HEK293T (cell line): ENCODE measurements at regions not wholly inside any gene's neighbourhood (a gene's known extent, or its start where the extent isn't known, plus 50 kb on each side); places are given as distances from the start of the nearest gene placed in this dataset.

Experiments used
- ELF4 ChIP-seq: fragments of 450-650 bp; IDR thresholded peaks from 2 replicates; pipeline ENCODE4 v1.6.1; 2017; ENCODE audit warnings: antibody characterized with exemption
- FOXA1 ChIP-seq: fragments of 450-650 bp; IDR thresholded peaks from 2 replicates; pipeline ENCODE4 v1.6.1; 2016; ENCODE audit warnings: mild to moderate bottlenecking
- FOXK2 ChIP-seq: fragments of 450-650 bp; IDR thresholded peaks from 2 replicates; pipeline ENCODE4 v1.6.1; 2016; ENCODE audit warnings: mild to moderate bottlenecking
- FOXM1 ChIP-seq: fragments of 450-650 bp; IDR thresholded peaks from 2 replicates; pipeline ENCODE4 v1.6.1; 2017; ENCODE audit warnings: mild to moderate bottlenecking, borderline replicate concordance
- HDGF ChIP-seq: fragments of 450-650 bp; IDR thresholded peaks from 2 replicates; pipeline ENCODE4 v1.6.1; 2017; ENCODE audit warnings: antibody characterized with exemption, borderline replicate concordance
- L3MBTL2 ChIP-seq: fragments of 450-650 bp; conservative IDR thresholded peaks from 2 replicates; pipeline ENCODE4 v1.6.1; 2016; ENCODE audit warnings: mild to moderate bottlenecking
- LEF1 ChIP-seq: fragments of 450-650 bp; IDR thresholded peaks from 2 replicates; pipeline ENCODE4 v1.6.1; 2017; ENCODE audit warnings: mild to moderate bottlenecking, borderline replicate concordance
- TARDBP ChIP-seq: fragments of 450-650 bp; IDR thresholded peaks from 2 replicates; pipeline ENCODE4 v1.6.1; 2016
- ZNF384 ChIP-seq: fragments of 450-650 bp; IDR thresholded peaks from 2 replicates; pipeline ENCODE4 v1.6.1; 2016
- TF ChIP-seq, protein P1 (sequence below): fragments of 450-650 bp; IDR thresholded peaks from 2 replicates; pipeline ENCODE4 v1.6.1; 2016

GRCh38 chr4:35124106-35124505 is 1120.2 kb downstream of the ARAP2 start:
- TF ChIP-seq LEF1 (no peak), ZNF384 (no peak), TARDBP (no peak), FOXK2 (no peak), ELF4 (no peak), FOXA1 (no peak), FOXM1 (no peak), HDGF (no peak), L3MBTL2 (no peak)
- TF ChIP-seq, protein P1, sequence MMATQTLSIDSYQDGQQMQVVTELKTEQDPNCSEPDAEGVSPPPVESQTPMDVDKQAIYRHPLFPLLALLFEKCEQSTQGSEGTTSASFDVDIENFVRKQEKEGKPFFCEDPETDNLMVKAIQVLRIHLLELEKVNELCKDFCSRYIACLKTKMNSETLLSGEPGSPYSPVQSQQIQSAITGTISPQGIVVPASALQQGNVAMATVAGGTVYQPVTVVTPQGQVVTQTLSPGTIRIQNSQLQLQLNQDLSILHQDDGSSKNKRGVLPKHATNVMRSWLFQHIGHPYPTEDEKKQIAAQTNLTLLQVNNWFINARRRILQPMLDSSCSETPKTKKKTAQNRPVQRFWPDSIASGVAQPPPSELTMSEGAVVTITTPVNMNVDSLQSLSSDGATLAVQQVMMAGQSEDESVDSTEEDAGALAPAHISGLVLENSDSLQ: no peak
